H9 (cell line): ENCODE measurements at regions not wholly inside any gene's neighbourhood (a gene's known extent, or its start where the extent isn't known, plus 50 kb on each side); places are given as distances from the start of the nearest gene placed in this dataset.

Experiments used
- DNase-seq: peaks from one replicate; pipeline ENCODE4 v3.0.0-alpha.2; 2017
- H2AFZ ChIP-seq: one replicate; pipeline ENCODE4 v1.6.1; 2013; ENCODE audit warnings: mild to moderate bottlenecking, low read length, control low read depth, moderate library complexity
- H2AK5ac ChIP-seq: 2 replicates; pipeline ENCODE4 v1.6.1; 2013; ENCODE audit warnings: low read length, control low read depth, mixed read lengths; ENCODE audit not compliant: insufficient read length
- H2BK120ac ChIP-seq: one replicate; pipeline ENCODE4 v1.6.1; 2013; ENCODE audit warnings: low read depth, mild to moderate bottlenecking, low read length, control low read depth, inconsistent platforms; ENCODE audit not compliant: poor library complexity, severe bottlenecking
- H2BK12ac ChIP-seq: 2 replicates; pipeline ENCODE4 v1.6.1; 2013; ENCODE audit warnings: low read length, control low read depth, mixed read lengths, low read depth; ENCODE audit not compliant: insufficient read length
- H2BK15ac ChIP-seq: 2 replicates; pipeline ENCODE4 v1.6.1; 2013; ENCODE audit warnings: low read depth, low read length, control low read depth
- H2BK20ac ChIP-seq: one replicate; pipeline ENCODE4 v1.6.1; 2013; ENCODE audit warnings: low read depth, mild to moderate bottlenecking, low read length, control low read depth, inconsistent platforms; ENCODE audit not compliant: poor library complexity, severe bottlenecking
- H2BK5ac ChIP-seq: 2 replicates; pipeline ENCODE4 v1.6.1; 2013; ENCODE audit warnings: low read length, control low read depth, mixed read lengths; ENCODE audit not compliant: insufficient read length
- H3K14ac ChIP-seq: 2 replicates; pipeline ENCODE4 v1.6.1; 2013; ENCODE audit warnings: low read length, control low read depth; ENCODE audit not compliant: insufficient read depth
- H3K18ac ChIP-seq: 2 replicates; pipeline ENCODE4 v1.6.1; 2013; ENCODE audit warnings: low read depth, mild to moderate bottlenecking, mixed read lengths, low read length, control low read depth; ENCODE audit not compliant: insufficient read length
- H3K23ac ChIP-seq: 2 replicates; pipeline ENCODE4 v1.6.1; 2013; ENCODE audit warnings: low read length, control low read depth, mixed read lengths, low read depth; ENCODE audit not compliant: insufficient read length
- H3K23me2 ChIP-seq: 2 replicates; pipeline ENCODE4 v1.6.1; 2013; ENCODE audit warnings: low read depth, mild to moderate bottlenecking, mixed read lengths, low read length, control low read depth; ENCODE audit not compliant: insufficient read length, poor library complexity, severe bottlenecking
- H3K27ac ChIP-seq: 2 replicates; pipeline ENCODE4 v1.5.1; 2013; ENCODE audit warnings: low read length, control low read depth, mixed read lengths, low read depth; ENCODE audit not compliant: insufficient read length
- H3K27me3 ChIP-seq: 2 replicates; pipeline ENCODE4 v1.6.1; 2013; ENCODE audit warnings: low read length, control low read depth, inconsistent platforms; ENCODE audit not compliant: insufficient read depth
- H3K4ac ChIP-seq: 2 replicates; pipeline ENCODE4 v1.6.1; 2013; ENCODE audit warnings: low read depth, mild to moderate bottlenecking, control low read depth, inconsistent platforms, low read length, moderate library complexity
- H3K4me1 ChIP-seq: 2 replicates; pipeline ENCODE4 v1.6.1; 2013; ENCODE audit warnings: low read length, control low read depth, inconsistent platforms; ENCODE audit not compliant: insufficient read depth
- H3K4me2 ChIP-seq: 2 replicates; pipeline ENCODE4 v1.6.1; 2013; ENCODE audit warnings: low read length, control low read depth, mixed read lengths; ENCODE audit not compliant: insufficient read length, insufficient read depth
- H3K56ac ChIP-seq: 2 replicates; pipeline ENCODE4 v1.6.1; 2013; ENCODE audit warnings: low read depth, mild to moderate bottlenecking, mixed read lengths, low read length, control low read depth; ENCODE audit not compliant: insufficient read length
- H3K79me1 ChIP-seq: 2 replicates; pipeline ENCODE4 v1.6.1; 2013; ENCODE audit warnings: low read depth, mild to moderate bottlenecking, moderate library complexity, low read length, control low read depth, inconsistent platforms; ENCODE audit not compliant: insufficient read depth, poor library complexity, severe bottlenecking
- H3K79me2 ChIP-seq: 2 replicates; pipeline ENCODE4 v1.6.1; 2013; ENCODE audit warnings: low read length, control low read depth, inconsistent platforms; ENCODE audit not compliant: insufficient read depth
- H3K9ac ChIP-seq: 2 replicates; pipeline ENCODE4 v1.6.1; 2013; ENCODE audit warnings: low read length, control low read depth, mixed read lengths; ENCODE audit not compliant: insufficient read length; ENCODE audit errors: extremely low read depth
- H3K9me3 ChIP-seq: one replicate; pipeline ENCODE4 v1.6.1; 2013; ENCODE audit warnings: low read depth, low read length, inconsistent platforms; ENCODE audit not compliant: control insufficient read depth
- H3T11ph ChIP-seq: one replicate; pipeline ENCODE4 v1.6.1; 2013; ENCODE audit warnings: mild to moderate bottlenecking, low read length, control low read depth, inconsistent platforms
- H4K20me1 ChIP-seq: one replicate; pipeline ENCODE4 v1.6.1; 2013; ENCODE audit not compliant: control insufficient read depth, insufficient read length, insufficient read depth
- H4K5ac ChIP-seq: 2 replicates; pipeline ENCODE4 v1.6.1; 2013; ENCODE audit warnings: low read depth, mild to moderate bottlenecking, mixed read lengths, low read length, control low read depth; ENCODE audit not compliant: insufficient read length
- H4K8ac ChIP-seq: replicated peaks from 2 replicates; pipeline ENCODE4 v1.6.1; 2013; ENCODE audit warnings: low read length, control low read depth, mixed read lengths, low read depth; ENCODE audit not compliant: insufficient read length
- H4K91ac ChIP-seq: 2 replicates; pipeline ENCODE4 v1.6.1; 2013; ENCODE audit warnings: low read depth, mild to moderate bottlenecking, moderate library complexity, mixed read lengths, low read length, control low read depth; ENCODE audit not compliant: insufficient read length
- H3K27ac Mint-ChIP-seq, 3 experiments: 2 replicates in 2 of 3; 3 replicates in 1 of 3; pipeline ENCODE4 v1.8.0; 2020 to 2021; ENCODE audit warnings: mixed read lengths in 3 of 3, mild to moderate bottlenecking in 1 of 3, moderate library complexity in 1 of 3
- H3K27me3 Mint-ChIP-seq: 2 replicates; pipeline ENCODE4 v1.8.0; 2021; ENCODE audit warnings: low read depth, mild to moderate bottlenecking, moderate library complexity, mixed read lengths
- H3K36me3 Mint-ChIP-seq, 3 experiments: 2 replicates in 2 of 3; 3 replicates in 1 of 3; pipeline ENCODE4 v1.8.0; 2020 to 2021; ENCODE audit warnings: low read depth in 3 of 3, mixed read lengths in 3 of 3; ENCODE audit not compliant: insufficient read depth in 1 of 3
- H3K4me1 Mint-ChIP-seq, 2 experiments: 2 replicates each; pipeline ENCODE4 v1.8.0; 2020; ENCODE audit warnings: mixed read lengths in 2 of 2
- H3K4me3 Mint-ChIP-seq, 2 experiments: 2 replicates in 1 of 2; 3 replicates in 1 of 2; pipeline ENCODE4 v1.8.0; 2020 to 2021; ENCODE audit warnings: mild to moderate bottlenecking in 2 of 2, mixed read lengths in 2 of 2, moderate library complexity in 1 of 2
- H3K9me3 Mint-ChIP-seq, 2 experiments: 2 replicates in 1 of 2; 3 replicates in 1 of 2; pipeline ENCODE4 v1.8.0; 2020; ENCODE audit warnings: mild to moderate bottlenecking in 2 of 2, mixed read lengths in 2 of 2, moderate library complexity in 1 of 2
- WGBS: extraction: QIAGEN DNeasy Blood & Tissue Kit; methylation state at CpG from one replicate; pipeline ENCODE4 v1.1.7; 2013; ENCODE audit warnings: missing lambda C conversion rate, low lambda C conversion rate, mixed read lengths; ENCODE audit not compliant: insufficient read length; ENCODE audit errors: extremely low coverage; 5-methylcytosine and 5-hydroxymethylcytosine counted together
- TF ChIP-seq, protein P1 (sequence below): fragments of 200-600 bp; sonication (generic); conservative IDR thresholded peaks from 3 replicates; pipeline ENCODE4 v1.8.0; 2021; ENCODE audit warnings: antibody characterized with exemption, mild to moderate bottlenecking

DNA sequence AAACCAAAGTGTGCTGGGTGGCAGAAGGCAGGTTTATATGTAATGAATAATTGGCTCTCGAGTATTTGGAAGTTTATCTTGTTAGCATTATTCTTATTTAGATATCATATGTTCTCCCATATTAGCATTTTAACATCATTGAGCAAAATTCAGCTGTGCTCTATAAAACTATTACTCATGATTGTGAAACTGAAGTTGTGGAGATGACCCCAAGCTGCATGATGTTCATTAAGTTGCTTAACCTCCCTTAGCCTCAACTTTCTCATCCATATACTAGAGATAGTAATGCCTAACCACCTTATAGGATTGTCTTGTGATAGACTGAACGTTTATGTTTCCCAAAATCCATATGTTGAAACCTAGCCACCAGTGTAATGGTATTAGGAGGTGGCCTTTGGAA lies 346.3 kb downstream of the SATB2 start:
- no peak overlapping the region for H3K9ac ChIP-seq
- no peak overlapping the region for H4K8ac ChIP-seq
- Mint-ChIP-seq H3K27ac (no peak overlapping the region), H3K4me1 (peaks cover 3 to 9% of the 10 kb centered on the region in 2 experiments; a peak in 3 of 4 replicates), H3K9me3 (no peaks in the 10 kb centered on the region; a peak in 1 of 5 replicates), H3K36me3 (no peaks in the 10 kb centered on the region), H3K4me3 (no peak overlapping the region), H3K27me3 (no peaks in the 10 kb centered on the region)
- H3K56ac ChIP-seq = no peak overlapping the region
- H2AFZ ChIP-seq = no peak overlapping the region
- WGBS = no CpG with 5 or more reads among the region's 2 CpGs
- H2BK20ac ChIP-seq = no peak overlapping the region
- H2BK12ac ChIP-seq = no peak overlapping the region
- H3K9me3 ChIP-seq = no peaks in the 10 kb centered on the region
- H3T11ph ChIP-seq = no peak overlapping the region
- H3K27ac ChIP-seq = no peak overlapping the region
- H3K14ac ChIP-seq = no peak overlapping the region
- no peak overlapping the region for H2BK5ac ChIP-seq
- no peak overlapping the region for H4K5ac ChIP-seq
- H3K18ac ChIP-seq = no peak overlapping the region
- no peaks in the 10 kb centered on the region for H3K23me2 ChIP-seq
- H2BK15ac ChIP-seq = no peak overlapping the region
- no peak overlapping the region for H2BK120ac ChIP-seq
- no peak overlapping the region for H3K4ac ChIP-seq
- no peaks in the 10 kb centered on the region for H3K27me3 ChIP-seq
- H4K91ac ChIP-seq = no peak overlapping the region
- DNase-seq = no peak
- H3K79me2 ChIP-seq = no peaks in the 10 kb centered on the region
- H3K4me2 ChIP-seq = no peak overlapping the region
- H2AK5ac ChIP-seq = no peak overlapping the region
- no peak overlapping the region for H3K23ac ChIP-seq
- H3K79me1 ChIP-seq = no peaks in the 10 kb centered on the region
- TF ChIP-seq, protein P1, sequence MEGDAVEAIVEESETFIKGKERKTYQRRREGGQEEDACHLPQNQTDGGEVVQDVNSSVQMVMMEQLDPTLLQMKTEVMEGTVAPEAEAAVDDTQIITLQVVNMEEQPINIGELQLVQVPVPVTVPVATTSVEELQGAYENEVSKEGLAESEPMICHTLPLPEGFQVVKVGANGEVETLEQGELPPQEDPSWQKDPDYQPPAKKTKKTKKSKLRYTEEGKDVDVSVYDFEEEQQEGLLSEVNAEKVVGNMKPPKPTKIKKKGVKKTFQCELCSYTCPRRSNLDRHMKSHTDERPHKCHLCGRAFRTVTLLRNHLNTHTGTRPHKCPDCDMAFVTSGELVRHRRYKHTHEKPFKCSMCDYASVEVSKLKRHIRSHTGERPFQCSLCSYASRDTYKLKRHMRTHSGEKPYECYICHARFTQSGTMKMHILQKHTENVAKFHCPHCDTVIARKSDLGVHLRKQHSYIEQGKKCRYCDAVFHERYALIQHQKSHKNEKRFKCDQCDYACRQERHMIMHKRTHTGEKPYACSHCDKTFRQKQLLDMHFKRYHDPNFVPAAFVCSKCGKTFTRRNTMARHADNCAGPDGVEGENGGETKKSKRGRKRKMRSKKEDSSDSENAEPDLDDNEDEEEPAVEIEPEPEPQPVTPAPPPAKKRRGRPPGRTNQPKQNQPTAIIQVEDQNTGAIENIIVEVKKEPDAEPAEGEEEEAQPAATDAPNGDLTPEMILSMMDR = no peak
- no peaks in the 10 kb centered on the region for H3K4me1 ChIP-seq
- H4K20me1 ChIP-seq = no peaks in the 10 kb centered on the region
